ENCODE measurements at regions not wholly inside any gene's neighbourhood (a gene's known extent, or its start where the extent isn't known, plus 50 kb on each side); places are given as distances from the start of the nearest gene placed in this dataset.

GRCh38 chr16:48044117-48044516, 111.7 kb downstream of the ABCC12 start:
- no peak for TF ChIP-seq POLR2A (IDR thresholded peaks at IDR 0.05)
- TF ChIP-seq CTCF (IDR thresholded peaks at IDR 0.05): no peak
